Adrenal gland (tissue), 9 donors: ENCODE measurements at regions not wholly inside any gene's neighbourhood (a gene's known extent, or its start where the extent isn't known, plus 50 kb on each side); places are given as distances from the start of the nearest gene placed in this dataset.

ENCODE experiments used
- DNase-seq, 7 donors: peaks; one replicate each; pipeline ENCODE4 v3.0.0-alpha.2; 2019 to 2020
- H3K27ac ChIP-seq, 5 donors: fragments of 200-600 bp; sonication (generic) in 4 of 5; 1 replicate in 3 of 5; 2 replicates in 2 of 5; pipeline versions ENCODE4 v1.5.1 to v1.8.0; 2016 to 2020; ENCODE audit warnings: mild to moderate bottlenecking in 1 of 5
- H3K27me3 ChIP-seq: fragments of 200-600 bp; 2 replicates; pipeline ENCODE4 v1.8.0; 2021
- H3K36me3 ChIP-seq, 2 donors: fragments of 200-600 bp; replicated peaks in 1 of 2; 1 replicate in 1 of 2; 2 replicates in 1 of 2; pipeline versions ENCODE4 v1.5.1 to v1.8.0; 2018 to 2022
- H3K4me1 ChIP-seq, 2 donors: fragments of 200-600 bp; replicated peaks in 1 of 2; 1 replicate in 1 of 2; 2 replicates in 1 of 2; pipeline versions ENCODE4 v1.5.1 to v1.8.0; 2018 to 2021
- H3K4me3 ChIP-seq, 4 donors: fragments of 200-600 bp; sonication (generic) in 3 of 4; one replicate each; pipeline ENCODE4 v1.5.1; 2016 to 2018
- H3K9me3 ChIP-seq, 3 donors: fragments of 200-600 bp; sonication (generic) in 1 of 3; replicated peaks in 1 of 3; 1 replicate in 2 of 3; 2 replicates in 1 of 3; pipeline versions ENCODE4 v1.5.1 to v1.8.0; 2016 to 2021
- CTCF ChIP-seq, 6 experiments: fragments of 450-650 bp in 4 of 6; fragments of 200-600 bp in 2 of 6; sonication (generic) in 1 of 6; IDR thresholded peaks; 1 replicate in 5 of 6; 2 replicates in 1 of 6; pipeline versions ENCODE4 v1.5.1 to v1.8.0; 2016 to 2021; ENCODE audit warnings: antibody characterized with exemption in 6 of 6, mild to moderate bottlenecking in 2 of 6, moderate library complexity in 1 of 6
- POLR2A ChIP-seq, 2 donors: fragments of 450-650 bp; IDR thresholded peaks; one replicate each; pipeline ENCODE4 v1.6.1; 2017; ENCODE audit warnings: antibody characterized with exemption in 2 of 2, mild to moderate bottlenecking in 2 of 2, moderate library complexity in 1 of 2
- WGBS, 4 donors: extraction: QIAGEN DNeasy Blood & Tissue Kit in 2 of 4; methylation state at CpG; one replicate each; pipeline versions ENCODE4 v1.1.5 to v1.1.7; 2013 to 2017; 5-methylcytosine and 5-hydroxymethylcytosine counted together
- intact Hi-C, 2 donors: fragments of 100-400 bp; cut with DNase I; formaldehyde crosslinking; loops; one replicate each; pipeline versions ENCODE4 v1.14.1 to v1.15.0; 2022 to 2023
- donor health status: healthy with polysubstance abuse.
- donor health status: Bipolar disorder and iron deficiency.
- donor health status: DM: yes; HTN: yes; CAD: no.
- donor health status: DM: no; HTN: no; CAD: no.
- donor health status: DM: no; HTN: no; CAD: no.

GRCh38 chr1:113266788-113267187, 123.5 kb upstream of the MAGI3 start:
- no peak for DNase-seq
- Histone ChIP-seq H3K4me1 (no peaks in the 10 kb centered on the region), H3K9me3 (no peaks in the 10 kb centered on the region), H3K36me3 (no peaks in the 10 kb centered on the region), H3K27me3 (no peaks in the 10 kb centered on the region), H3K27ac (no peak overlapping the region), H3K4me3 (no peak overlapping the region)
- TF ChIP-seq POLR2A (IDR thresholded peaks at IDR 0.05) = no peak
- TF ChIP-seq CTCF (IDR thresholded peaks at IDR 0.05) = no peak
- intact Hi-C loops = no loop called here
- 77 to 83% (median 81%) methylated on average over 6 of the region's 6 CpGs for WGBS, 4 donors

- Histone ChIP-seq H3K4me1 (no peaks in the 10 kb centered on the region), H3K36me3 (no peaks in the 10 kb centered on the region), H3K27ac (no peak overlapping the region), H3K4me3 (no peak overlapping the region), H3K9me3 (no peaks in the 10 kb centered on the region), H3K27me3 (no peaks in the 10 kb centered on the region)
- intact Hi-C loops = no loop called here
- no peak for DNase-seq
- 67 to 75% (median 71%) methylated on average over 6 of the region's 6 CpGs for WGBS, 4 donors
- TF ChIP-seq CTCF (IDR thresholded peaks at IDR 0.05) = no peak
- TF ChIP-seq POLR2A (IDR thresholded peaks at IDR 0.05) = no peak
These were observed 120.9 kb upstream of the MAGI3 start for GRCh38 chr1:113269168-113269963.

DNA sequence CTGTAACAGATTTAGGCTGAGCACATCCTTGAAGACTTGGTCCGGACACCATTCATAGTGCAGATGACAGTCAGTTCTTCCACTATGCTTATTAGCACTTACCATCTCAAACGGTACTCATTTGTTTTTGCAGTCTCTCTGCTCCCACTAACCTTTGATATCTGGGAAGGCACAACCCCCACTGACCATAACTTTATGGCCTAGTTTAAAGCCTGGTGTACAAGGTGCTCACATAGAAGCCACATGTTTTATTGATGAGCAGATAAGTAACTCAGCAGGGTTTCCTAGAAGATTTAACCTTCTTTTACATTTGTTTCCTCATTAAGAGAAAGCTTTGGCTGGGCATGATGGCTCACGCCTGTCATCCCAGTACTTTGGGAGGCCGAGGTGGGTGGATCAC, 119.3 kb upstream of the MAGI3 start:
- no peaks in the 10 kb centered on the region for H3K9me3 ChIP-seq
- no peak overlapping the region for H3K27ac ChIP-seq
- H3K36me3 ChIP-seq = no peaks in the 10 kb centered on the region
- H3K27me3 ChIP-seq = no peaks in the 10 kb centered on the region
- intact Hi-C loops = no loop called here
- no peak overlapping the region for H3K4me3 ChIP-seq
- no peak for DNase-seq
- 73 to 79% (median 78%) methylated on average over 4 of the region's 4 CpGs for WGBS, 4 donors
- H3K4me1 ChIP-seq = no peaks in the 10 kb centered on the region
- TF ChIP-seq CTCF (IDR thresholded peaks at IDR 0.05) = no peak
- no peak for TF ChIP-seq POLR2A (IDR thresholded peaks at IDR 0.05)

DNA sequence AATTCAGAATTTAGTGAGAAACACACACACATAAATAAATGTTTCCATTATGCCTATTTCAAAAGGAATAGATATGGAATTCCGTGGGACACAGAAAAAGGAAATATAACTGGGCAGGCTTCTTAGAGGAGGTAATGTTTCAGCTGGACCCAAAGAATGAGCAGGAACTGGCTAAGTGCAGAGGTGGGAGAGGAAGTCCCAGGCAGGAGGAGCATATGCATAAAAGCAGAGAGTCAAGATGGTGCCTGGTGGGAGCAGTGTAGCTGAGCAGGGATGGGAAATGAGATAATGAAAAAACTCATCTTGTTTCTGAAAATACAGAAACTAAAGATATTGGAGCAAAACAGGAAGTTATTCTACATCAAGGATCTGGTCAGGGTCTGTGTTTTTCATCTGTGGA, 115.2 kb upstream of the MAGI3 start:
- 66 to 78% (median 74%) methylated on average over 1 of the region's 1 CpG for WGBS, 4 donors
- Histone ChIP-seq H3K4me1 (no peaks in the 10 kb centered on the region), H3K9me3 (no peaks in the 10 kb centered on the region), H3K36me3 (no peaks in the 10 kb centered on the region), H3K27ac (no peak overlapping the region), H3K27me3 (no peaks in the 10 kb centered on the region), H3K4me3 (no peak overlapping the region)
- intact Hi-C loops = no loop called here
- DNase-seq = no peak
- TF ChIP-seq POLR2A (IDR thresholded peaks at IDR 0.05) = no peak
- TF ChIP-seq CTCF (IDR thresholded peaks at IDR 0.05) = no peak
